ENCODE measurements at regions not wholly inside any gene's neighbourhood (a gene's known extent, or its start where the extent isn't known, plus 50 kb on each side); places are given as distances from the start of the nearest gene placed in this dataset.

DNA sequence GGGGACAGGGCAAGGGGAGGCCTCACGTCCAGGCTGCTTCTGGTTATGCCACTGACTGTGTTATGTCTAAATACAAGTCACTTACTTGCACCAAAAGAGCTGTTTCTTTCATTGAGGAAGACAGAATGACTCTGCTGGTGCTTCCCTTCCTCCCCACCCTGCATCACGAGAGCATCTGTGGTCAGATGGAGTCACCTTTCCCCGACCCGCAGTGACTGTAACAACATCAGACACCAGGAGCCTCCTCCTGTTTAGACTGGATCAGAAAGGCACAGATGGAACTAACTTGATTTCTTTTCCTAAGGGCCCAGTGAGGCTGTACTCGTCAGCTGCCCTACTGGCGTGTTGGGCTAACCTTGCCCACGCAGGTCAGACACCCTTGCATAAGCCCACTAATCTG lies 90.3 kb upstream of the ZNF536 start:
- TF ChIP-seq, protein P1, sequence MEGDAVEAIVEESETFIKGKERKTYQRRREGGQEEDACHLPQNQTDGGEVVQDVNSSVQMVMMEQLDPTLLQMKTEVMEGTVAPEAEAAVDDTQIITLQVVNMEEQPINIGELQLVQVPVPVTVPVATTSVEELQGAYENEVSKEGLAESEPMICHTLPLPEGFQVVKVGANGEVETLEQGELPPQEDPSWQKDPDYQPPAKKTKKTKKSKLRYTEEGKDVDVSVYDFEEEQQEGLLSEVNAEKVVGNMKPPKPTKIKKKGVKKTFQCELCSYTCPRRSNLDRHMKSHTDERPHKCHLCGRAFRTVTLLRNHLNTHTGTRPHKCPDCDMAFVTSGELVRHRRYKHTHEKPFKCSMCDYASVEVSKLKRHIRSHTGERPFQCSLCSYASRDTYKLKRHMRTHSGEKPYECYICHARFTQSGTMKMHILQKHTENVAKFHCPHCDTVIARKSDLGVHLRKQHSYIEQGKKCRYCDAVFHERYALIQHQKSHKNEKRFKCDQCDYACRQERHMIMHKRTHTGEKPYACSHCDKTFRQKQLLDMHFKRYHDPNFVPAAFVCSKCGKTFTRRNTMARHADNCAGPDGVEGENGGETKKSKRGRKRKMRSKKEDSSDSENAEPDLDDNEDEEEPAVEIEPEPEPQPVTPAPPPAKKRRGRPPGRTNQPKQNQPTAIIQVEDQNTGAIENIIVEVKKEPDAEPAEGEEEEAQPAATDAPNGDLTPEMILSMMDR (IDR thresholded peaks at IDR 0.05) = no peak
- no peak for TF ChIP-seq POLR2A (IDR thresholded peaks at IDR 0.05)

Data from thyroid gland (tissue), 4 donors.